K562 (cell line): ENCODE measurements at regions not wholly inside any gene's neighbourhood (a gene's known extent, or its start where the extent isn't known, plus 50 kb on each side); places are given as distances from the start of the nearest gene placed in this dataset.

Source experiments
- ATAC-seq: fragments of 200-7000 bp; cut with Tn5 transposase; 3 replicates; pipeline ENCODE4 v1.9.1; 2020; ENCODE audit warnings: moderate library complexity
- BruUV-seq: library from RNA; stranded (reverse); fragments of 400-500 nt; replicated peaks from 2 replicates; lab custom pipeline; 2021; lab: Mats Ljungman, UMichigan
- CTCF ChIA-PET: fragments of 300-600 bp; formaldehyde crosslinking; extraction: SDS; loops from one replicate; lab custom pipeline; 2021; ENCODE audit warnings: low intra/inter-chr PET ratio; lab: Yijun Ruan, JAX
- POLR2A ChIA-PET: fragments of 300-600, 350-650 bp; sonication (Branson Sonifier 250); formaldehyde crosslinking; extraction: SDS; loops from one replicate; lab custom pipeline; 2021; ENCODE audit warnings: antibody characterized with exemption, inconsistent platforms; lab: Yijun Ruan, JAX
- DNase-seq, 4 experiments: peaks; one replicate each; pipeline versions ENCODE4 v3.0.0 to v3.0.0-alpha.2; 2011 to 2018; ENCODE audit warnings: low spot score in 3 of 4, mixed read lengths in 3 of 4; ENCODE audit errors: extremely low read depth in 1 of 4
- FAIRE-seq: peaks from 2 replicates; lab custom pipeline; 2011; peaks lifted over from hg19 to GRCh38; lab: Jason Lieb, UNC
- H2AFZ ChIP-seq: 2 replicates; pipeline ENCODE4 v1.6.0; 2011; ENCODE audit warnings: low read depth, low read length, control low read depth, inconsistent platforms
- H3K27ac ChIP-seq: fragments of 200-600 bp; 3 replicates; pipeline ENCODE4 v1.8.0; 2011; ENCODE audit warnings: low read depth, mild to moderate bottlenecking, control low read depth, inconsistent platforms, low read length, moderate library complexity, mixed read lengths; ENCODE audit errors: extremely low read depth
- H3K27me3 ChIP-seq, 2 experiments: fragments of 300-600 bp in 1 of 2; 2 replicates in 1 of 2; 3 replicates in 1 of 2; pipeline versions ENCODE4 v1.6.0 to v1.8.0; 2011; ENCODE audit warnings: inconsistent platforms in 2 of 2, low read length in 2 of 2, mild to moderate bottlenecking in 1 of 2, mixed read lengths in 1 of 2, moderate library complexity in 1 of 2; ENCODE audit not compliant: control insufficient read depth in 2 of 2, insufficient read depth in 2 of 2
- H3K36me3 ChIP-seq: fragments of 300-600 bp; 3 replicates; pipeline ENCODE4 v1.8.0; 2011; ENCODE audit warnings: mild to moderate bottlenecking, low read length, inconsistent platforms; ENCODE audit not compliant: control insufficient read depth, insufficient read depth
- H3K4me1 ChIP-seq, 2 experiments: fragments of 200-600 bp in 1 of 2; replicated peaks in 1 of 2; 2 replicates in 1 of 2; 3 replicates in 1 of 2; pipeline versions ENCODE4 v1.5.1 to v1.8.0; 2011; ENCODE audit warnings: inconsistent platforms in 2 of 2, low read length in 2 of 2, mild to moderate bottlenecking in 1 of 2, mixed read lengths in 1 of 2, moderate library complexity in 1 of 2; ENCODE audit not compliant: control insufficient read depth in 2 of 2, insufficient read depth in 2 of 2
- H3K4me2 ChIP-seq: 2 replicates; pipeline ENCODE4 v1.6.1; 2011; ENCODE audit warnings: low read length, control low read depth, inconsistent platforms, mixed read lengths; ENCODE audit not compliant: insufficient read depth
- H3K4me3 ChIP-seq: fragments of 200-600 bp; sonication (generic), shearing (Covaris generic); 2 replicates; pipeline ENCODE4 v1.5.1; 2016; ENCODE audit warnings: control low read depth, inconsistent platforms
- H3K79me2 ChIP-seq: fragments of 200-600 bp; 3 replicates; pipeline ENCODE4 v1.8.0; 2011; ENCODE audit warnings: low read length, inconsistent platforms; ENCODE audit not compliant: control insufficient read depth, insufficient read depth
- H3K9ac ChIP-seq, 2 experiments: 2 replicates each; pipeline versions ENCODE4 v1.6.0 to v1.6.1; 2011; ENCODE audit warnings: low read depth in 2 of 2, low read length in 2 of 2, control low read depth in 1 of 2, inconsistent platforms in 1 of 2, mild to moderate bottlenecking in 1 of 2, mixed read lengths in 1 of 2; ENCODE audit not compliant: insufficient read depth in 1 of 2
- H3K9me1 ChIP-seq: one replicate; pipeline ENCODE4 v1.6.0; 2011; ENCODE audit warnings: inconsistent platforms, mild to moderate bottlenecking, low read length, moderate library complexity; ENCODE audit not compliant: control insufficient read depth, insufficient read depth
- H3K9me3 ChIP-seq: replicated peaks from 2 replicates; pipeline ENCODE4 v1.5.1; 2011; ENCODE audit warnings: low read depth, low read length, inconsistent platforms; ENCODE audit not compliant: control insufficient read depth, insufficient read depth
- H4K20me1 ChIP-seq: replicated peaks from 2 replicates; pipeline ENCODE4 v1.6.1; 2011; ENCODE audit warnings: low read length, inconsistent platforms, mixed read lengths; ENCODE audit not compliant: control insufficient read depth, insufficient read depth
- C11orf30 ChIP-seq: fragments of 450-650 bp; IDR thresholded peaks from 2 replicates; pipeline ENCODE4 v1.6.1; 2016; ENCODE audit warnings: low read depth, mild to moderate bottlenecking
- CEBPB ChIP-seq: fragments of 450-650 bp; IDR thresholded peaks from 2 replicates; pipeline ENCODE4 v1.6.1; 2016; ENCODE audit warnings: missing genetic modification characterization, missing compliant biosample characterization
- CREB3 ChIP-seq: fragments of 450-650 bp; conservative IDR thresholded peaks from 2 replicates; pipeline ENCODE4 v1.6.1; 2016; ENCODE audit warnings: missing genetic modification characterization, low read depth, mild to moderate bottlenecking, missing compliant biosample characterization, moderate library complexity
- E2F5 ChIP-seq: sonication (generic); formaldehyde crosslinking; IDR thresholded peaks from 2 replicates; pipeline ENCODE4 v1.8.0; 2022; ENCODE audit warnings: mild to moderate bottlenecking, missing genetic modification reagents
- GATAD2B ChIP-seq: fragments of 450-650 bp; IDR thresholded peaks from 2 replicates; pipeline ENCODE4 v1.6.1; 2017; ENCODE audit warnings: mild to moderate bottlenecking, borderline replicate concordance
- HINFP ChIP-seq: fragments of 450-650 bp; conservative IDR thresholded peaks from 2 replicates; pipeline ENCODE4 v1.6.1; 2016; ENCODE audit warnings: missing genetic modification characterization, low read depth, mild to moderate bottlenecking, control low read depth, missing compliant biosample characterization
- KAT7 ChIP-seq: sonication (generic); formaldehyde crosslinking; IDR thresholded peaks from 2 replicates; pipeline ENCODE4 v1.8.0; 2022; ENCODE audit warnings: missing genetic modification reagents, mild to moderate bottlenecking, borderline replicate concordance
- MAFG ChIP-seq: fragments of 450-650 bp; conservative IDR thresholded peaks from 2 replicates; pipeline ENCODE4 v1.6.1; 2016; ENCODE audit warnings: missing genetic modification characterization, missing compliant biosample characterization
- MTA3 ChIP-seq: fragments of 450-650 bp; formaldehyde crosslinking; IDR thresholded peaks from 2 replicates; pipeline ENCODE4 v1.6.1; 2017; ENCODE audit warnings: mild to moderate bottlenecking, borderline replicate concordance
- MXI1 ChIP-seq: IDR thresholded peaks from 2 replicates; pipeline ENCODE4 v1.6.1; 2011; ENCODE audit warnings: low read depth, mild to moderate bottlenecking, improper control_type of control experiment, low read length
- TRIM24 ChIP-seq, 2 experiments: fragments of 450-650 bp; IDR thresholded peaks; 2 replicates each; pipeline ENCODE4 v1.6.1; 2016
- ZNF316 ChIP-seq: fragments of 450-650 bp; IDR thresholded peaks from 2 replicates; pipeline ENCODE4 v1.6.1; 2016
- ZNF76 ChIP-seq: fragments of 250-450 bp; sonication (Bioruptor Pico); IDR thresholded peaks from 2 replicates; pipeline ENCODE4 v1.4.0; 2020; ENCODE audit warnings: mild to moderate bottlenecking, moderate library complexity, borderline replicate concordance
- WGBS: fragments of 100-300 bp; shearing (Covaris generic); methylation state at CpG from one replicate; pipeline ENCODE4 v1.1.6; 2016; ENCODE audit warnings: low coverage, mixed read lengths; ENCODE audit not compliant: insufficient coverage; ENCODE audit errors: missing lambda C conversion rate; 5-methylcytosine and 5-hydroxymethylcytosine counted together
- in situ Hi-C: fragments of 300-500 bp; cut with MboI; formaldehyde crosslinking; loops from 4 replicates; pipeline ENCODE4 v1.15.0; 2018; ENCODE audit warnings: inconsistent platforms, mixed read lengths
- intact Hi-C: fragments of 100-400 bp; cut with micrococcal nuclease; formaldehyde crosslinking; loops from 2 replicates; pipeline ENCODE4 v1.14.2; 2022

- BruUV-seq = no TSS peak
- no peak overlapping the region for H3K27ac ChIP-seq
- no peak overlapping the region for H3K4me3 ChIP-seq
- no peak for ATAC-seq
- WGBS = 27% methylated on average over 3 of the region's 4 CpGs
- H3K36me3 ChIP-seq = no peaks in the 10 kb centered on the region
- no peaks in the 10 kb centered on the region for H3K4me1 ChIP-seq
- DNase-seq = no peak
- in situ Hi-C loops = no loop called here
- no peaks in the 10 kb centered on the region for H3K9me3 ChIP-seq
- no peak for TF ChIP-seq ZNF76
- intact Hi-C loops = no loop called here
- no peak overlapping the region for H3K9ac ChIP-seq
- no peak overlapping the region for H3K4me2 ChIP-seq
- no peaks in the 10 kb centered on the region for H3K27me3 ChIP-seq
- H3K9me1 ChIP-seq = no peaks in the 10 kb centered on the region
- CTCF ChIA-PET = no interaction called here
- H3K79me2 ChIP-seq = no peaks in the 10 kb centered on the region
- no peak overlapping the region for H2AFZ ChIP-seq
- FAIRE-seq = no peak
- POLR2A ChIA-PET = no interaction called here
- H4K20me1 ChIP-seq = no peaks in the 10 kb centered on the region
Observed at GRCh38 chr3:106097817-106098435, 229.1 kb upstream of the CBLB start.

- no peaks in the 10 kb centered on the region for H3K36me3 ChIP-seq
- no peaks in the 10 kb centered on the region for H4K20me1 ChIP-seq
- H3K4me3 ChIP-seq = no peak overlapping the region
- intact Hi-C loops = no loop called here
- DNase-seq = no peak
- BruUV-seq = no TSS peak
- H3K9me1 ChIP-seq = no peaks in the 10 kb centered on the region
- H3K9ac ChIP-seq = no peak overlapping the region
- H3K9me3 ChIP-seq = no peaks in the 10 kb centered on the region
- in situ Hi-C loops = no loop called here
- no peak overlapping the region for H3K4me2 ChIP-seq
- POLR2A ChIA-PET = no interaction called here
- CTCF ChIA-PET = no interaction called here
- H3K79me2 ChIP-seq = no peaks in the 10 kb centered on the region
- no peaks in the 10 kb centered on the region; a peak in 1 of 5 replicates for H3K4me1 ChIP-seq
- no peaks in the 10 kb centered on the region for H3K27me3 ChIP-seq
- FAIRE-seq = no peak
- H2AFZ ChIP-seq = no peak overlapping the region
- no peak overlapping the region for H3K27ac ChIP-seq
- no peak for ATAC-seq
- 8% methylated on average over 2 of the region's 2 CpGs for WGBS
- no peak for TF ChIP-seq MXI1
- no peak for TF ChIP-seq CREB3 (tag)
- TF ChIP-seq E2F5 (CRISPR knock-in tag) = no peak
- no peak for TF ChIP-seq HINFP (tag)
- peak; percentile 40; the same call in 1 of the 2 replicates for TF ChIP-seq C11orf30
- TF ChIP-seq TRIM24 (IDR thresholded peaks at IDR 0.05) = 0 out of 4 replicates have a peak, but pooled peaks of 1 of the 2 experiments have one; percentile 21
- TF ChIP-seq MTA3 = no peak
- no peak for TF ChIP-seq KAT7 (CRISPR knock-in tag)
- no peak for TF ChIP-seq GATAD2B
- peak; percentile 87 for TF ChIP-seq CEBPB (tag)
- TF ChIP-seq MAFG (tag) = peak; percentile 85
- TF ChIP-seq ZNF316 = peak; percentile 37; the same call in 1 of the 2 replicates
Observed at GRCh38 chr3:106103383-106103782, 234.6 kb upstream of the CBLB start.
